IMR-90 (cell line): ENCODE measurements at regions not wholly inside any gene's neighbourhood (a gene's known extent, or its start where the extent isn't known, plus 50 kb on each side); places are given as distances from the start of the nearest gene placed in this dataset.

Experiments
- CEBPB ChIP-seq: IDR thresholded peaks from 2 replicates; pipeline ENCODE4 v1.6.1; 2012; ENCODE audit warnings: low read depth, low read length, improper control_type of control experiment
- CHD1 ChIP-seq: IDR thresholded peaks from 2 replicates; pipeline ENCODE4 v1.6.1; 2012; ENCODE audit warnings: low read depth, low read length, improper control_type of control experiment
- CTCF ChIP-seq: conservative IDR thresholded peaks from 2 replicates; pipeline ENCODE4 v1.5.1; 2012; ENCODE audit warnings: mild to moderate bottlenecking, low read depth, low read length, improper control_type of control experiment
- ELK1 ChIP-seq: fragments of 150-350 bp; IDR thresholded peaks from 2 replicates; pipeline ENCODE4 v1.6.1; 2016; ENCODE audit warnings: low read depth, mild to moderate bottlenecking, low read length, moderate library complexity, borderline replicate concordance
- RAD21 ChIP-seq: IDR thresholded peaks from 2 replicates; pipeline ENCODE4 v1.6.1; 2012; ENCODE audit warnings: low read length, improper control_type of control experiment
- USF2 ChIP-seq: fragments of 150-350 bp; IDR thresholded peaks from 2 replicates; pipeline ENCODE4 v1.6.1; 2017; ENCODE audit warnings: mild to moderate bottlenecking, antibody characterized with exemption, low read length, low read depth

- TF ChIP-seq CTCF (no peak), CEBPB (no peak), CHD1 (no peak), USF2 (no peak), ELK1 (no peak), RAD21 (no peak)
Measured at GRCh38 chr3:81152156-81152555, 609.3 kb downstream of the GBE1 start.
